ENCODE measurements at regions not wholly inside any gene's neighbourhood (a gene's known extent, or its start where the extent isn't known, plus 50 kb on each side); places are given as distances from the start of the nearest gene placed in this dataset.

GRCh38 chr9:129410226-129410625 lies 210.7 kb downstream of the C9orf50 start:
- peaks cover 17 to 21% of the 10 kb centered on the region in 2 donors for H3K4me1 Mint-ChIP-seq (ENCODE audit: low read depth in 2 of 2)
- peak overlapping the region; percentile 35 for H3K4me3 Mint-ChIP-seq
- peak overlapping the region; percentile 26 to 74 for H3K27ac Mint-ChIP-seq
- H3K27me3 Mint-ChIP-seq: no peaks in the 10 kb centered on the region
- no peak for DNase-seq (ENCODE audit: low spot score)
- H3K36me3 Mint-ChIP-seq: peaks cover 12% of the 10 kb centered on the region
- peaks cover 10% of the 10 kb centered on the region for H3K9me3 Mint-ChIP-seq
- no peak for ATAC-seq

GRCh38 chr9:129408535-129409215 lies 212.2 kb downstream of the C9orf50 start:
- Mint-ChIP-seq H3K27me3 (no peaks in the 10 kb centered on the region), H3K4me3 (no peak overlapping the region), H3K9me3 (peaks cover 10% of the 10 kb centered on the region), H3K27ac (peak overlapping the region in 1 of 2 donors; percentile 2), H3K36me3 (peaks cover 12% of the 10 kb centered on the region), H3K4me1 (ENCODE audit: low read depth in 2 of 2) (peaks cover 12 to 16% of the 10 kb centered on the region in 2 donors)
- DNase-seq (ENCODE audit: low spot score) (no peak), ATAC-seq (no peak)

GRCh38 chr9:129407905-129408452 lies 212.9 kb downstream of the C9orf50 start:
- H3K4me1 Mint-ChIP-seq (ENCODE audit: low read depth in 2 of 2): peaks cover 12 to 16% of the 10 kb centered on the region in 2 donors
- H3K9me3 Mint-ChIP-seq: peaks cover 10% of the 10 kb centered on the region
- DNase-seq (ENCODE audit: low spot score) (no peak), ATAC-seq (no peak)
- peaks cover 0 to 2% of the 10 kb centered on the region in 2 donors for H3K27me3 Mint-ChIP-seq
- peak overlapping the region in 1 of 2 donors; percentile 2 for H3K27ac Mint-ChIP-seq
- H3K36me3 Mint-ChIP-seq: peaks cover 12% of the 10 kb centered on the region
- H3K4me3 Mint-ChIP-seq: no peak overlapping the region

GRCh38 chr9:129406278-129407225 lies 214.3 kb downstream of the C9orf50 start:
- Mint-ChIP-seq H3K9me3 (peaks cover 10% of the 10 kb centered on the region), H3K4me1 (ENCODE audit: low read depth in 2 of 2) (peaks cover 12 to 13% of the 10 kb centered on the region in 2 donors), H3K27me3 (peaks cover 0 to 5% of the 10 kb centered on the region in 2 donors), H3K27ac (peak overlapping the region in 1 of 2 donors; percentile 8), H3K4me3 (no peak overlapping the region), H3K36me3 (peaks cover 12% of the 10 kb centered on the region)
- no peak for ATAC-seq
- no peak for DNase-seq (ENCODE audit: low spot score)

GRCh38 chr9:129405827-129406213 lies 215.1 kb downstream of the C9orf50 start:
- Mint-ChIP-seq H3K4me3 (no peak overlapping the region), H3K4me1 (ENCODE audit: low read depth in 2 of 2) (peaks cover 11 to 12% of the 10 kb centered on the region in 2 donors), H3K27me3 (peaks cover 0 to 5% of the 10 kb centered on the region in 2 donors), H3K36me3 (peaks cover 11% of the 10 kb centered on the region), H3K27ac (no peak overlapping the region), H3K9me3 (peaks cover 9% of the 10 kb centered on the region)
- no peak for ATAC-seq
- DNase-seq (ENCODE audit: low spot score): no peak

- Mint-ChIP-seq H3K27ac (no peak overlapping the region), H3K36me3 (peaks cover 5% of the 10 kb centered on the region), H3K4me1 (ENCODE audit: low read depth in 2 of 2) (peaks cover 5 to 6% of the 10 kb centered on the region in 2 donors), H3K9me3 (peaks cover 3% of the 10 kb centered on the region), H3K4me3 (no peak overlapping the region), H3K27me3 (peaks cover 0 to 5% of the 10 kb centered on the region in 2 donors)
- no peak for ATAC-seq
- DNase-seq (ENCODE audit: low spot score): no peak
These were observed 215.6 kb downstream of the C9orf50 start for GRCh38 chr9:129405089-129405826.

- Mint-ChIP-seq H3K27me3 (peaks cover 0 to 5% of the 10 kb centered on the region in 2 donors), H3K27ac (no peak overlapping the region)
- no peak for DNase-seq (ENCODE audit: low spot score)
These were observed 216.3 kb downstream of the C9orf50 start for GRCh38 chr9:129404621-129405020.

GRCh38 chr9:129403779-129404620 lies 216.9 kb downstream of the C9orf50 start:
- DNase-seq (ENCODE audit: low spot score): no peak
- no peaks in the 10 kb centered on the region for H3K36me3 Mint-ChIP-seq
- ATAC-seq: no peak
- H3K27ac Mint-ChIP-seq: no peak overlapping the region
- peaks cover 0 to 5% of the 10 kb centered on the region in 2 donors for H3K27me3 Mint-ChIP-seq
- no peaks in the 10 kb centered on the region for H3K9me3 Mint-ChIP-seq
- H3K4me1 Mint-ChIP-seq (ENCODE audit: low read depth in 2 of 2): peaks cover 0 to 3% of the 10 kb centered on the region in 2 donors
- H3K4me3 Mint-ChIP-seq: no peak overlapping the region

More at GRCh38 chr9:129404621-129405020, 216.3 kb downstream of the C9orf50 start:
- Mint-ChIP-seq H3K4me3 (no peak overlapping the region), H3K36me3 (no peaks in the 10 kb centered on the region), H3K4me1 (ENCODE audit: low read depth in 2 of 2) (peaks cover 0 to 3% of the 10 kb centered on the region in 2 donors), H3K9me3 (no peaks in the 10 kb centered on the region)
- ATAC-seq: no peak

GRCh38 chr9:129402931-129403778 lies 217.7 kb downstream of the C9orf50 start:
- DNase-seq (ENCODE audit: low spot score): no peak
- H3K4me1 Mint-ChIP-seq (ENCODE audit: low read depth in 2 of 2): peaks cover 0 to 2% of the 10 kb centered on the region in 2 donors

GRCh38 chr9:129402371-129402739 lies 218.5 kb downstream of the C9orf50 start:
- ATAC-seq: no peak
- no peak overlapping the region for H3K27ac Mint-ChIP-seq
- peaks cover 0 to 5% of the 10 kb centered on the region in 2 donors for H3K27me3 Mint-ChIP-seq
- H3K36me3 Mint-ChIP-seq: no peaks in the 10 kb centered on the region
- no peaks in the 10 kb centered on the region for H3K9me3 Mint-ChIP-seq
- H3K4me1 Mint-ChIP-seq (ENCODE audit: low read depth in 2 of 2): no peaks in the 10 kb centered on the region
- DNase-seq (ENCODE audit: low spot score): no peak
- H3K4me3 Mint-ChIP-seq: no peak overlapping the region

More at GRCh38 chr9:129402931-129403778, 217.7 kb downstream of the C9orf50 start:
- no peaks in the 10 kb centered on the region for H3K9me3 Mint-ChIP-seq
- no peak for ATAC-seq
- H3K4me3 Mint-ChIP-seq: no peak overlapping the region
- peaks cover 0 to 5% of the 10 kb centered on the region in 2 donors for H3K27me3 Mint-ChIP-seq
- H3K27ac Mint-ChIP-seq: no peak overlapping the region
- no peaks in the 10 kb centered on the region for H3K36me3 Mint-ChIP-seq

GRCh38 chr9:129401623-129402370 lies 219.1 kb downstream of the C9orf50 start:
- ATAC-seq: no peak

More at GRCh38 chr9:129401623-129402370, 219.1 kb downstream of the C9orf50 start:
- no peak overlapping the region for H3K4me3 Mint-ChIP-seq
- DNase-seq (ENCODE audit: low spot score): no peak
- H3K4me1 Mint-ChIP-seq (ENCODE audit: low read depth in 2 of 2): no peaks in the 10 kb centered on the region
- peaks cover 0 to 5% of the 10 kb centered on the region in 2 donors for H3K27me3 Mint-ChIP-seq
- no peak overlapping the region for H3K27ac Mint-ChIP-seq
- H3K36me3 Mint-ChIP-seq: no peaks in the 10 kb centered on the region
- H3K9me3 Mint-ChIP-seq: no peaks in the 10 kb centered on the region

All from natural killer cell treated with Interleukin-12 subunit alpha and Interleukin-12 subunit beta and Interleukin-15 and Interleukin-18, amount 100 ng/mL, for 72 hours (primary cell).